GM23338 (cell line): ENCODE measurements at regions not wholly inside any gene's neighbourhood (a gene's known extent, or its start where the extent isn't known, plus 50 kb on each side); places are given as distances from the start of the nearest gene placed in this dataset.

ENCODE experiments used
- ATAC-seq: fragments of 200-7000 bp; cut with Tn5 transposase; 3 replicates; pipeline ENCODE4 v1.9.1; 2020
- DNase-seq: peaks from one replicate; pipeline ENCODE4 v3.0.0-alpha.2; 2015; ENCODE audit warnings: low spot score
- H2AFZ ChIP-seq: fragments of 200-600 bp; sonication (generic); 2 replicates; pipeline ENCODE4 v1.8.0; 2016; ENCODE audit warnings: antibody characterized with exemption, mild to moderate bottlenecking, moderate library complexity
- H3F3A ChIP-seq: fragments of 200-600 bp; sonication (generic); replicated peaks from 2 replicates; pipeline ENCODE4 v1.8.0; 2017; ENCODE audit warnings: antibody characterized with exemption, mixed run types, low read depth
- H3K27ac ChIP-seq: fragments of 200-600 bp; sonication (generic); 2 replicates; pipeline ENCODE4 v1.6.1; 2016; ENCODE audit warnings: low read depth
- H3K27me3 ChIP-seq: fragments of 200-600 bp; sonication (generic); 2 replicates; pipeline ENCODE4 v1.8.0; 2016; ENCODE audit warnings: mild to moderate bottlenecking, mixed run types, moderate library complexity; ENCODE audit not compliant: insufficient read depth
- H3K36me3 ChIP-seq: fragments of 200-600 bp; sonication (generic); 2 replicates; pipeline ENCODE4 v1.8.0; 2016; ENCODE audit warnings: mild to moderate bottlenecking; ENCODE audit not compliant: insufficient read depth
- H3K4me1 ChIP-seq: fragments of 200-600 bp; sonication (generic); 2 replicates; pipeline ENCODE4 v1.8.0; 2016; ENCODE audit warnings: mild to moderate bottlenecking, moderate library complexity; ENCODE audit not compliant: insufficient read depth
- H3K4me2 ChIP-seq: fragments of 200-600 bp; sonication (generic); 2 replicates; pipeline ENCODE4 v1.7.1; 2017; ENCODE audit warnings: mixed run types
- H3K4me3 ChIP-seq: fragments of 200-600 bp; sonication (generic); 2 replicates; pipeline ENCODE4 v1.6.1; 2016; ENCODE audit warnings: mixed run types
- H3K79me2 ChIP-seq: fragments of 200-600 bp; sonication (generic); replicated peaks from 2 replicates; pipeline ENCODE4 v1.8.0; 2017; ENCODE audit warnings: mild to moderate bottlenecking; ENCODE audit not compliant: insufficient read depth
- H3K9me2 ChIP-seq: fragments of 200-600 bp; sonication (generic); 2 replicates; pipeline ENCODE4 v1.8.0; 2017; ENCODE audit not compliant: insufficient read depth
- H4K20me1 ChIP-seq: fragments of 200-600 bp; sonication (generic); replicated peaks from 2 replicates; pipeline ENCODE4 v1.8.0; 2017; ENCODE audit warnings: mild to moderate bottlenecking; ENCODE audit not compliant: insufficient read depth
- H3K27ac Mint-ChIP-seq: 2 replicates; pipeline ENCODE4 v1.8.0; 2020; ENCODE audit warnings: inconsistent platforms, mild to moderate bottlenecking, moderate library complexity, mixed read lengths
- H3K27me3 Mint-ChIP-seq: 3 replicates; pipeline ENCODE4 v1.8.0; 2022; ENCODE audit warnings: low read depth, mild to moderate bottlenecking, moderate library complexity, mixed read lengths, inconsistent platforms; ENCODE audit not compliant: insufficient read depth, poor library complexity
- H3K36me3 Mint-ChIP-seq: 3 replicates; pipeline ENCODE4 v1.8.0; 2021; ENCODE audit warnings: low read depth, mild to moderate bottlenecking, inconsistent platforms, moderate library complexity, mixed read lengths
- H3K4me1 Mint-ChIP-seq: 3 replicates; pipeline ENCODE4 v1.8.0; 2020; ENCODE audit warnings: mild to moderate bottlenecking, inconsistent platforms, mixed read lengths
- H3K4me3 Mint-ChIP-seq: 3 replicates; pipeline ENCODE4 v1.8.0; 2021; ENCODE audit warnings: moderate library complexity, mild to moderate bottlenecking, inconsistent platforms, mixed read lengths
- H3K9me3 Mint-ChIP-seq: 3 replicates; pipeline ENCODE4 v1.8.0; 2020; ENCODE audit warnings: moderate library complexity, mild to moderate bottlenecking, inconsistent platforms, mixed read lengths
- CREB1 ChIP-seq: fragments of 250-450 bp; sonication (Bioruptor Pico); IDR thresholded peaks from 2 replicates; pipeline ENCODE4 v1.5.0; 2020; ENCODE audit warnings: low read depth, mild to moderate bottlenecking, moderate library complexity
- CTCF ChIP-seq, 2 experiments: fragments of 200-600 bp in 1 of 2; sonication (generic) in 1 of 2; conservative IDR thresholded peaks; 2 replicates each; pipeline versions ENCODE4 v1.5.1 to v1.6.1; 2016 to 2017; ENCODE audit warnings: antibody characterized with exemption in 2 of 2, low read depth in 2 of 2, mild to moderate bottlenecking in 2 of 2, moderate library complexity in 1 of 2
- POLR2AphosphoS5 ChIP-seq: IDR thresholded peaks from 2 replicates; pipeline ENCODE4 v1.6.1; 2016; ENCODE audit warnings: antibody characterized with exemption, low read depth
- ZNF331 ChIP-seq: fragments of 250-450 bp; sonication (Bioruptor Pico); IDR thresholded peaks from 2 replicates; pipeline ENCODE4 v1.5.0; 2020; ENCODE audit warnings: low read depth, mild to moderate bottlenecking, moderate library complexity
- TF ChIP-seq, protein P1 (sequence below): fragments of 250-450 bp; sonication (Bioruptor Pico); IDR thresholded peaks from 2 replicates; pipeline ENCODE4 v1.5.0; 2020; ENCODE audit warnings: mild to moderate bottlenecking, moderate library complexity

DNA sequence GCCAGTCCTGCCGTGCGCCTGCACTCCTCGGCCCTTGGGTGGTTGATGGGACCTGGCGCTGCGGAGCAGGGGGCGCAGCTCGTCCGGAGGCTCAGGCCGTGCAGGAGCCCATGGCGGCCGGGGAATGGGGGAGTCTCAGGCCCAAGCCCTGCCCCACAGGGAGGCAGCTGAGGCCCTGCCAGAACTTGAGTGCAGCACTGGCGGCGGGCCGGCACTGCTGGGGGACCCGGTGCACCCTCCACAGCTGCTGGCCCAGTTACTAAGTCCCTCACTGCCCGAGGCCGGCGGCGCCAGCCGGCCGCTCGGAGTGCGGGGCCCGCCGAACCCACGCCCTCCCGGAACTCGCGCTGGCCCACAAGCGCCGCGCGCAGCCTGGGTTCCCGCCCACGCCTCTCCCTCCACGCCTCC, 190.9 kb upstream of the MME start:
- H3K27me3 Mint-ChIP-seq = no peaks in the 10 kb centered on the region
- Histone ChIP-seq H3K79me2 (no peaks in the 10 kb centered on the region), H3K27ac (no peak overlapping the region), H3K4me1 (no peaks in the 10 kb centered on the region), H3K4me2 (no peak overlapping the region), H3K27me3 (no peaks in the 10 kb centered on the region), H3K4me3 (no peak overlapping the region), H3K36me3 (no peaks in the 10 kb centered on the region), H2AFZ (no peak overlapping the region), H4K20me1 (no peaks in the 10 kb centered on the region), H3K9me2 (peaks cover 7% of the 10 kb centered on the region), H3F3A (no peaks in the 10 kb centered on the region)
- DNase-seq (no peak), ATAC-seq (no peak)
- TF ChIP-seq ZNF331 (CRISPR knock-in tag) (no peak), POLR2AphosphoS5 (no peak), CTCF (conservative IDR thresholded peaks at IDR 0.05; ENCODE audit: low read depth in 2 of 2) (no peak), CREB1 (CRISPR knock-in tag) (no peak)
- TF ChIP-seq, protein P1, sequence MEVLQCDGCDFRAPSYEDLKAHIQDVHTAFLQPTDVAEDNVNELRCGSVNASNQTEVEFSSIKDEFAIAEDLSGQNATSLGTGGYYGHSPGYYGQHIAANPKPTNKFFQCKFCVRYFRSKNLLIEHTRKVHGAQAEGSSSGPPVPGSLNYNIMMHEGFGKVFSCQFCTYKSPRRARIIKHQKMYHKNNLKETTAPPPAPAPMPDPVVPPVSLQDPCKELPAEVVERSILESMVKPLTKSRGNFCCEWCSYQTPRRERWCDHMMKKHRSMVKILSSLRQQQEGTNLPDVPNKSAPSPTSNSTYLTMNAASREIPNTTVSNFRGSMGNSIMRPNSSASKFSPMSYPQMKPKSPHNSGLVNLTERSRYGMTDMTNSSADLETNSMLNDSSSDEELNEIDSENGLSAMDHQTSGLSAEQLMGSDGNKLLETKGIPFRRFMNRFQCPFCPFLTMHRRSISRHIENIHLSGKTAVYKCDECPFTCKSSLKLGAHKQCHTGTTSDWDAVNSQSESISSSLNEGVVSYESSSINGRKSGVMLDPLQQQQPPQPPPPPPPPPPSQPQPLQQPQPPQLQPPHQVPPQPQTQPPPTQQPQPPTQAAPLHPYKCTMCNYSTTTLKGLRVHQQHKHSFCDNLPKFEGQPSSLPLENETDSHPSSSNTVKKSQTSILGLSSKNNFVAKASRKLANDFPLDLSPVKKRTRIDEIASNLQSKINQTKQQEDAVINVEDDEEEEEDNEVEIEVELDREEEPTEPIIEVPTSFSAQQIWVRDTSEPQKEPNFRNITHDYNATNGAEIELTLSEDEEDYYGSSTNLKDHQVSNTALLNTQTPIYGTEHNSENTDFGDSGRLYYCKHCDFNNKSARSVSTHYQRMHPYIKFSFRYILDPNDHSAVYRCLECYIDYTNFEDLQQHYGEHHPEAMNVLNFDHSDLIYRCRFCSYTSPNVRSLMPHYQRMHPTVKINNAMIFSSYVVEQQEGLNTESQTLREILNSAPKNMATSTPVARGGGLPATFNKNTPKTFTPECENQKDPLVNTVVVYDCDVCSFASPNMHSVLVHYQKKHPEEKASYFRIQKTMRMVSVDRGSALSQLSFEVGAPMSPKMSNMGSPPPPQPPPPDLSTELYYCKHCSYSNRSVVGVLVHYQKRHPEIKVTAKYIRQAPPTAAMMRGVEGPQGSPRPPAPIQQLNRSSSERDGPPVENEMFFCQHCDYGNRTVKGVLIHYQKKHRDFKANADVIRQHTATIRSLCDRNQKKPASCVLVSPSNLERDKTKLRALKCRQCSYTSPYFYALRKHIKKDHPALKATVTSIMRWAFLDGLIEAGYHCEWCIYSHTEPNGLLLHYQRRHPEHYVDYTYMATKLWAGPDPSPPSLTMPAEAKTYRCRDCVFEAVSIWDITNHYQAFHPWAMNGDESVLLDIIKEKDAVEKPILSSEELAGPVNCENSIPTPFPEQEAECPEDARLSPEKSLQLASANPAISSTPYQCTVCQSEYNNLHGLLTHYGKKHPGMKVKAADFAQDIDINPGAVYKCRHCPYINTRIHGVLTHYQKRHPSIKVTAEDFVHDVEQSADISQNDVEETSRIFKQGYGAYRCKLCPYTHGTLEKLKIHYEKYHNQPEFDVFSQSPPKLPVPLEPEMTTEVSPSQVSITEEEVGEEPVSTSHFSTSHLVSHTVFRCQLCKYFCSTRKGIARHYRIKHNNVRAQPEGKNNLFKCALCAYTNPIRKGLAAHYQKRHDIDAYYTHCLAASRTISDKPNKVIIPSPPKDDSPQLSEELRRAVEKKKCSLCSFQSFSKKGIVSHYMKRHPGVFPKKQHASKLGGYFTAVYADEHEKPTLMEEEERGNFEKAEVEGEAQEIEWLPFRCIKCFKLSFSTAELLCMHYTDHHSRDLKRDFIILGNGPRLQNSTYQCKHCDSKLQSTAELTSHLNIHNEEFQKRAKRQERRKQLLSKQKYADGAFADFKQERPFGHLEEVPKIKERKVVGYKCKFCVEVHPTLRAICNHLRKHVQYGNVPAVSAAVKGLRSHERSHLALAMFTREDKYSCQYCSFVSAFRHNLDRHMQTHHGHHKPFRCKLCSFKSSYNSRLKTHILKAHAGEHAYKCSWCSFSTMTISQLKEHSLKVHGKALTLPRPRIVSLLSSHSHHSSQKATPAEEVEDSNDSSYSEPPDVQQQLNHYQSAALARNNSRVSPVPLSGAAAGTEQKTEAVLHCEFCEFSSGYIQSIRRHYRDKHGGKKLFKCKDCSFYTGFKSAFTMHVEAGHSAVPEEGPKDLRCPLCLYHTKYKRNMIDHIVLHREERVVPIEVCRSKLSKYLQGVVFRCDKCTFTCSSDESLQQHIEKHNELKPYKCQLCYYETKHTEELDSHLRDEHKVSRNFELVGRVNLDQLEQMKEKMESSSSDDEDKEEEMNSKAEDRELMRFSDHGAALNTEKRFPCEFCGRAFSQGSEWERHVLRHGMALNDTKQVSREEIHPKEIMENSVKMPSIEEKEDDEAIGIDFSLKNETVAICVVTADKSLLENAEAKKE (CRISPR knock-in tag) = no peak
- H3K36me3 Mint-ChIP-seq = no peaks in the 10 kb centered on the region
- peaks cover 5% of the 10 kb centered on the region; the same call in 2 of the 3 replicates for H3K9me3 Mint-ChIP-seq
- H3K4me1 Mint-ChIP-seq = no peaks in the 10 kb centered on the region
- H3K27ac Mint-ChIP-seq = no peak overlapping the region
- H3K4me3 Mint-ChIP-seq = no peak overlapping the region
